ENCODE measurements at regions not wholly inside any gene's neighbourhood (a gene's known extent, or its start where the extent isn't known, plus 50 kb on each side); places are given as distances from the start of the nearest gene placed in this dataset.
"Not testable (repeated sequence)": the region's sequence is repeated elsewhere in the genome, so short reads cannot be mapped to it uniquely, and the experiment has no call there.

DNA sequence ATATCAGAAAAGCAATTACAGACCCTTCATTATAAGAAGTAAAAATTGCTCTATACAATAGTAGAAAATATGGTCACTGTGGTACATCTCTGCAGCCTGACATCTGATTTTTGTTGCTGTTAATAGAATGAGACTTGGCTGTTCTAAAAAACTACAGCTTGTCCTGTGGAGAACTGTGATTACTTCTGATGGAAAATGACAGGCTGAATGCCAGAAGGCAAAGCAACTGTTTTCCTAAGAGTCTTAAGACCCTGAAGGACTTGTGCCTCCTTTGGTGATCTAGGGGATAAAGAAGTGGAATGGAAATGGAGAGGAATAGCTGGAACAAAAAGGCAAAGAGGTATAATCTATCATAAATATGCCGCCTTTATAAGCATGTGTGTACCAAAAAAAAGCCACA, 314.8 kb downstream of the BCHE start:
- Histone ChIP-seq H3K9me3 (no peaks in the 10 kb centered on the region), H3K4me3 (no peak overlapping the region), H3K4me1 (no peaks in the 10 kb centered on the region), H3K27me3 (ENCODE audit: low read depth) (no peaks in the 10 kb centered on the region), H3K36me3 (replicated peaks) (no peaks in the 10 kb centered on the region)
- no peak for DNase-seq (ENCODE audit: low spot score in 2 of 2)
- in situ Hi-C loops (cut with MboI; ENCODE audit: low sequenced_read_pairs) = no loop called here

DNA sequence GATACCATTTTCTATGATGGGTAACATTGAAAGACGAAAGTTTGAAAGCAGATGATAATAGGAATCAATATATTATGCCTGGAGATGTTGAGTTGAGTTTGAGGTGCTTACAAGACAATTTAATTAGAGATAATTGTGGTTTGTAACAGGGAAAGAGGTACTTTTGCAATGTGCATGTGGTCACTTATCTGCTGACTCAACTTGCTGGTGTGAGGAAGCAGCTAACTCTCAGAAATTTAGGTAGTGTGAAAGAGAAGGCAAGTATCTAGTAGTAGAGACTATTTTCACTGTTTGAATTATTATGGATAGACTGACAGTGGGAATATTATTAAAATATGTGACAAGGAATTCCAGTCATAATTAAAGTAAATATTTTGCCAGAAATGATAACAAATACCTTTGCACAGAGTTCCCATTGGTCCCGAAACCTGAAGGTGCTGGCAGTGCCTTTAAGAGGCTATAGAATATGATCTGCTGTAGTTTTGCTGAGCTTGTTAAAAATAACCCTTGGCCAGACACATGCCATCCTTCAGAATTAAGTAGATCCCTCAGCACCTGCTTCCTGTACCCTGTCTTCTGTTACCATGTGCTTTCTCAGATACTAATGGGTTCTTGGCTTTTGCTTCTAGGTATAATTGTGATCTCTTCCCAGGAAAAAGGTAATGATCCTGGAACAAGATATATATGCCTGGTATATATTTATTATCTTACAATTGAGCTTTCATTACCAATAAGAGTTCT, 315.9 kb downstream of the BCHE start:
- no peaks in the 10 kb centered on the region for H3K9me3 ChIP-seq

DNA sequence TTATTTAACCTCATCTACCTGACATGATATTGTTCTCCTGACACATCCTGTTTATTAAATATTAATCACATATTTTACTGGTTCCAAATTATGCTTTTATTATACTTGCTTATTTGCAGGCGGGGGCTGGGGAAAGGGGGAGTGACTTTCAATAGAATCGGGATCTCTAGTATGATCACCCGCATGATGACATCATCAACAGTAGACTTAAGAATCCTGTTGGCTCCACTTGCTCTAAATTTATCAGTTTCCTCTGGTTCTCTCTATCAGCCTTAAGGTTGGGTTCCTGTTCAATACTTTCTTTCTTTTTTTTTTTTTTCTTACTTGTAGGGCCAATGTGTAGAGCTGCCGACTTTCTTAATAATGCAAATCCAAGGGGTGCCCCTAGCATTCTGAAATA, 317.5 kb downstream of the BCHE start:
- H3K36me3 ChIP-seq (replicated peaks) = no peaks in the 10 kb centered on the region
- no peak overlapping the region for H3K4me3 ChIP-seq
- no peaks in the 10 kb centered on the region for H3K4me1 ChIP-seq
- no peaks in the 10 kb centered on the region for H3K27me3 ChIP-seq (ENCODE audit: low read depth)
- no peak for DNase-seq (ENCODE audit: low spot score in 2 of 2)
- H3K9me3 ChIP-seq = no peaks in the 10 kb centered on the region
- in situ Hi-C loops (cut with MboI; ENCODE audit: low sequenced_read_pairs) = no loop called here

More for the DNA sequence above, 315.9 kb downstream of the BCHE start:
- in situ Hi-C loops (cut with MboI; ENCODE audit: low sequenced_read_pairs) = no loop called here
- Histone ChIP-seq H3K4me1 (no peaks in the 10 kb centered on the region), H3K4me3 (no peak overlapping the region), H3K36me3 (replicated peaks) (no peaks in the 10 kb centered on the region), H3K27me3 (ENCODE audit: low read depth) (no peaks in the 10 kb centered on the region)
- DNase-seq (ENCODE audit: low spot score in 2 of 2) = no peak

DNA sequence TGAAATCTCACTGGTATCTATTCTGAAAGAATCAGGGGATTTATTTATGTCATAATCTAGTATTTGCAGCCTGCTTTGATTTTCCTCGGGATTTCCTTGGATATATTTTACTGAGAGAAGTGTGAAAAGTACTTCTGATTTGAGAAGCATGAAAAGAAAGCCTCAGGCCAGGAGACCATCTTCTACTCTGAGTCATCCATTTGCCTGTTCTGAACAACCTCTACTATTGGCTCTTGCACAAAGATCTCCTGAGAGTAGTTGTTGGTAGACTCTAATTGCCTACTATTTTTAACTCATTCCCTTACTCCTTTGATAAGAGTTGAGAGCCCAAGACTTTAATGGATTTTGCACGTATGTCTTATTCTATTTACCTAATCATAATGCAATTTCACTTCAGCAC, 318.9 kb downstream of the BCHE start:
- H3K4me3 ChIP-seq = no peak overlapping the region
- H3K36me3 ChIP-seq (replicated peaks) = no peaks in the 10 kb centered on the region
- no peaks in the 10 kb centered on the region for H3K4me1 ChIP-seq
- no peak for DNase-seq (ENCODE audit: low spot score in 2 of 2)
- no peaks in the 10 kb centered on the region for H3K9me3 ChIP-seq
- H3K27me3 ChIP-seq (ENCODE audit: low read depth) = no peaks in the 10 kb centered on the region
- in situ Hi-C loops (cut with MboI; ENCODE audit: low sequenced_read_pairs) = no loop called here

DNA sequence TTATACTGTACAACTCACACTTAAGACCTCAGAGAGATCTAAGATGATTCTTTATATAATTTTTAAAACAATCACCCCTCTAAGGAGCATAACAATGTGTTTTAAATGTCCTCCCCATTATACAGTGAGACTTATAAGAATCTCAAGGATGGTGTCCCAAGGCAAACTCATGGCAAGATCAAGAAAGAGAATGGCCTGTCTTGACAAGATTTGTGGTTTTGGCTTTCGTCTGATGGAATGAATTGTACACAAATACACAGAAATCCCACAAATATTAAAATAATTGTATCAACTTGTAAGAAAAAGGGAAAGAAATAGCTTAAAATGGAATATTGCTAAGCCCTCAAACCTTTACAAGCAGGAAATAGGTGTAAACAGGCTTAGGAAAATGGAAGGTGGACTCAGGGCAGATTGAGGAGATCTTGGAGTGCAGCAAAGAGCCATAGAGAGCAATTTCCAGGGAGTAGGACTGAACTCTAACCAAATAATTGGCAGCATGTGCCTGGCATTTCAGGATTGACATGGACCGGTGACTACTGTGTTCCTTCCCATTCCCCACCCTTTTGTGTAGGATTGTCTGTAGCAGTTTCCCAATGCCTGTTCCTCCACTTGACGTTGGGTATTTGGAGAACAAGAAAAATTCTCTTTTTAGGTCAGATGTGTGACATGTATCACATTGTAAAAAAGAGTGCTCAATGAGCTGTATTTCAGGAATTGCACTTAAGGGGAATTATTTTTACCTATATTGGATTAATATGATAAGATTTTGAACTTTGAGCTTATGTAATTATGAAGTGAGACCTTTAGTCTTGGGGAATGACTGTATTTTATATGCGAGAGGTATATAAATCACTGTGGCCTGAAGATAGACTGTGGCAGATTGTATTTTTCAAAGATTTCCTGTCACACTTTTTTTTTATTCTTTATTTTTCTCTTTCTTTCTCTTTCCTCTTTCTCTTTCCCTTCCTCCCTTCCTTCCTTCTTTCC, 317.8 kb upstream of the SLITRK3 start:
- H3K4me1 ChIP-seq = no peaks in the 10 kb centered on the region
- no peaks in the 10 kb centered on the region for H3K36me3 ChIP-seq (replicated peaks)
- no peaks in the 10 kb centered on the region for H3K27me3 ChIP-seq (ENCODE audit: low read depth)
- H3K9me3 ChIP-seq = no peaks in the 10 kb centered on the region
- in situ Hi-C loops (cut with MboI; ENCODE audit: low sequenced_read_pairs) = no loop called here
- no peak for DNase-seq (ENCODE audit: low spot score in 2 of 2)
- no peak overlapping the region for H3K4me3 ChIP-seq

DNA sequence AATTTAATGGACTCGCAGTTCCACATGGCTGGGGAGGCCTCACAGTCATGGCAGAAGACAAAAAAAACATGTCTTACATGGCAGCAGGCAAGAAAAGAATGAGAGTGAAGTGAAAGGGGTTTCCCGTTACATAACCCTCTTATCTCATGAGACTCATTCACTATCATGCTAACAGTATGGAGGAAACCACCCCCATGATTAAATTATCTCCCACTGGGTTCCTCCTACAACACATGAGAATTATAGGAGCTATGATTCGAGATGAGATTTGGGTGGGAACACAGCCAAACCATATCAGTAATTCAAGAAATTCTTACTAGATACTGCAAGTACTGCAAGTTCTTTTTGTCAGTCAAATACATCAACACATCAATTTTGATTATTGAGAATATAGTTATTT, 311.4 kb upstream of the SLITRK3 start:
- in situ Hi-C loops (cut with MboI; ENCODE audit: low sequenced_read_pairs) = no loop called here
- no peaks in the 10 kb centered on the region for H3K27me3 ChIP-seq (ENCODE audit: low read depth)
- H3K36me3 ChIP-seq (replicated peaks) = no peaks in the 10 kb centered on the region

DNA sequence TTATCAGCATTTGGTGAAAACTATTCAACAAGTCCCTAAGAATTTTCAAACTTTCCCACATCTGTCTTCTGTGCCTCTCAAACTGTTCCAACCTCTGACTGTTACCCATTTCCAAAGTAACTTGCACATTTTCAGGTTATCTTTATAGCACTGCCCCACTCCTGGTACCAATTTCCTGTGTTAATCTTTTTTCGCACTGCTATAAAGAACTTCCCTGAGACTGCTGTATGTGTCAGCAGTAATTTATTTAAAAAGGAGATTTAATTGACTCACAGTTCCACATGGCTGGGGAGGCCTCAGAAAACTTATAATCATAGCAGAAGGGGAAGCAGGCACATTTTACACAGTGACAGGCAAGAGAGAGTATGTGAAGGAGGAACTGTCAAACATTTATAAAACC, 310.9 kb upstream of the SLITRK3 start:
- Histone ChIP-seq H3K36me3 (replicated peaks) (no peaks in the 10 kb centered on the region), H3K27me3 (ENCODE audit: low read depth) (no peaks in the 10 kb centered on the region), H3K9me3 (no peaks in the 10 kb centered on the region), H3K4me1 (no peaks in the 10 kb centered on the region), H3K4me3 (no peak overlapping the region)
- no peak for DNase-seq (ENCODE audit: low spot score in 2 of 2)
- in situ Hi-C loops (cut with MboI; ENCODE audit: low sequenced_read_pairs) = no loop called here

More for the DNA sequence above, 311.4 kb upstream of the SLITRK3 start:
- no peaks in the 10 kb centered on the region for H3K9me3 ChIP-seq
- no peaks in the 10 kb centered on the region for H3K4me1 ChIP-seq
- no peak for DNase-seq (ENCODE audit: low spot score in 2 of 2)
- no peak overlapping the region for H3K4me3 ChIP-seq

DNA sequence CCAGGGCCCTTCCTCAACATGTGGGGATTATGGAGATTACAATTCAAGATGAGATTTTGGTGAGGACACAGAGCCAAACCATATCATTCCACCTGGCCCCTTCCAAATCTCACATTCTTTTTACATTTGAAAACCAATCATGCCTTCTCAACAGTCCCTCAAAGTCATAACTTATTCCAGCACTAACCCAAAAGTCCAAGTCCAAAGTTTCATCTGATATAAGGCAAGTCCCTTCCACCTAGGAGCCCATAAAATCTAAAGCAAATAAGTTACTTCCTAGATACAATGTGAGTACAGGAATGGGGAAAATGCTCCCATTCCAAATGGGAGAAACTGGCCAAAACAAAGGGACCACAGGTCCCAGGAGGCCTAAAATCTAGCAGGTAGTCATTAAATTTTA, 309.5 kb upstream of the SLITRK3 start:
- no peaks in the 10 kb centered on the region for H3K36me3 ChIP-seq (replicated peaks)
- in situ Hi-C loops (cut with MboI; ENCODE audit: low sequenced_read_pairs) = no loop called here
- no peak for DNase-seq (ENCODE audit: low spot score in 2 of 2)
- H3K4me1 ChIP-seq = no peaks in the 10 kb centered on the region
- H3K27me3 ChIP-seq (ENCODE audit: low read depth) = no peaks in the 10 kb centered on the region
- H3K4me3 ChIP-seq = no peak overlapping the region
- H3K9me3 ChIP-seq = no peaks in the 10 kb centered on the region

DNA sequence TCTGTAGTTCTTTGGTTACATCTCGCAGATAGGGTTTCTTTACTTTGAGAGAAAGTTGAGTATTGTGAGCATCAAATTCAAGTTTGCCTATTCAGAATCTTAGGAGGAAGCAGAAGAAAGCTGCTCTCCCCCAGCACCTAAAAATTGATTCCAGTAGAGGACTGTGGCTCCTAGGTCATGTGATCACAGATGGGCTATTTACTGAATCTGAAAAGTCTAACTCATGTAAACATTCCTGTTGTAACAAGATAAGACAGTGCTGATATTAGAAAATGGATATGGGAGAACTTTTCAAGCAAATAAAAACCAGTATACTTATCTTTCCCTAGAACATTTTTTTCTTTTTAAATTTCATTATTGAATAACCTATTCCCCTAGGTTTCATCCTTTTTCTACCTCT, 308.4 kb upstream of the SLITRK3 start:
- H3K4me3 ChIP-seq = no peak overlapping the region
- in situ Hi-C loops (cut with MboI; ENCODE audit: low sequenced_read_pairs) = no loop called here
- no peaks in the 10 kb centered on the region for H3K4me1 ChIP-seq
- no peaks in the 10 kb centered on the region for H3K9me3 ChIP-seq
- no peaks in the 10 kb centered on the region for H3K36me3 ChIP-seq (replicated peaks)
- H3K27me3 ChIP-seq (ENCODE audit: low read depth) = no peaks in the 10 kb centered on the region
- DNase-seq (ENCODE audit: low spot score in 2 of 2) = no peak

DNA sequence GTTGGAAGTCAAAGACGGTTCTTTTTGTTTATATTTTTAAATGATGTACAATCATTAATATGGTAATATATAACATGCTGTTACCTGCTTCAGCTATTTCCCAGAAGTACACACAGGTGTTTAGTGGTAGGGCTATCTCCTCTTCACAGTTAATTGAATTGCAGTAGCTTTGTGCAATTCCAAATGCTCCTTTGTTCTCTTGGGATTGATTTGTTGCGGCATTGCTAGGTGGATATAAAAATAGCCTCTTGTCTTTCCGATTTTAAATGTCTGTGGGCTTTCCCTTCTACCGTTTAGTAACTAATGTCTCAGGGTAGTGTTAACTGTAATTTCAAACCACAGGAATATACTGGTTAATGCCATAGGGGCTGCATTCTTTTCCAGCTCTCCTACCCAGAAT, 307.6 kb upstream of the SLITRK3 start:
- Histone ChIP-seq H3K27me3 (ENCODE audit: low read depth) (no peaks in the 10 kb centered on the region), H3K4me1 (no peaks in the 10 kb centered on the region), H3K4me3 (no peak overlapping the region), H3K36me3 (replicated peaks) (no peaks in the 10 kb centered on the region), H3K9me3 (no peaks in the 10 kb centered on the region)
- in situ Hi-C loops (cut with MboI; ENCODE audit: low sequenced_read_pairs) = no loop called here
- DNase-seq (ENCODE audit: low spot score in 2 of 2) = no peak

DNA sequence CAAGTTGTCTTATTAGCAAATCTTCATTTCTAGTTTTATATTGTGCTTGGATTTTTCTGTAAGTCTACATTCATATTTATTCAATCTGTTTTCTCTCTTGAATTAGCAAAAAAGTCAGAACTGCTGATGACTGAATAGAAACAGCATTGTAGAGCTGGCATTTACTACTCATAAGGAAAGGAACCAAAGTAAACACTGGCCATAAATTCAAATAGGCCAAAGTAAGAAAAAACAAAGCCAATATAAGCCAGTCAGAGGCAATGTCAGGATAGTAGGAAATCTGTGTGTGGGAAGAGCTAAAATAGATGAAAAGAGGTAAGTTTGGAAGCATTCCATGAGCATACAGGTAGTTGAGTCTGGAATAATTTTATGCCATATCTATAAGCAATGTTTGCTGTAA, 307.2 kb upstream of the SLITRK3 start:
- Histone ChIP-seq H3K4me3 (no peak overlapping the region), H3K27me3 (ENCODE audit: low read depth) (no peaks in the 10 kb centered on the region), H3K4me1 (no peaks in the 10 kb centered on the region), H3K9me3 (no peaks in the 10 kb centered on the region), H3K36me3 (replicated peaks) (no peaks in the 10 kb centered on the region)
- in situ Hi-C loops (cut with MboI; ENCODE audit: low sequenced_read_pairs) = no loop called here
- no peak for DNase-seq (ENCODE audit: low spot score in 2 of 2)

DNA sequence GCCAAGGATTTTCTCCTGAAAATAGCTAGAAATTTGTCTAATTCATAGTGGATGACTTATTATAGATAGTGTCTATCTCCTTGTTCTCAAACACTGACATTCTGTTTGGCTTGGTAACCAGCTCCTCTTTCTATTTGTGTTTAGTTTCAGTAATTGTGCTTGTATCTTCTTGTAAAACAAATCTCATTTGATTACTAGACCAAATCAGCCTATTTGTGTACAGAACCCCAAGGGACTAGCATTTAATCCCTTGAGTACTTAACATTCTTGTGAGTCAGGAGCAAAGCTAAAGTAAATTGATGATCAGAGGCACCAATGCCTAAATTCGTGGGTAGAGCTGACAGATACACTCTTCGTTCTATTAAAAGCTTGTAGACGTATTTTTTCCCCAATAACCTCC, 306.5 kb upstream of the SLITRK3 start:
- Histone ChIP-seq H3K27me3 (ENCODE audit: low read depth) (no peaks in the 10 kb centered on the region), H3K9me3 (no peaks in the 10 kb centered on the region), H3K36me3 (replicated peaks) (no peaks in the 10 kb centered on the region), H3K4me3 (no peak overlapping the region), H3K4me1 (no peaks in the 10 kb centered on the region)
- DNase-seq (ENCODE audit: low spot score in 2 of 2) = no peak
- in situ Hi-C loops (cut with MboI; ENCODE audit: low sequenced_read_pairs) = no loop called here

DNA sequence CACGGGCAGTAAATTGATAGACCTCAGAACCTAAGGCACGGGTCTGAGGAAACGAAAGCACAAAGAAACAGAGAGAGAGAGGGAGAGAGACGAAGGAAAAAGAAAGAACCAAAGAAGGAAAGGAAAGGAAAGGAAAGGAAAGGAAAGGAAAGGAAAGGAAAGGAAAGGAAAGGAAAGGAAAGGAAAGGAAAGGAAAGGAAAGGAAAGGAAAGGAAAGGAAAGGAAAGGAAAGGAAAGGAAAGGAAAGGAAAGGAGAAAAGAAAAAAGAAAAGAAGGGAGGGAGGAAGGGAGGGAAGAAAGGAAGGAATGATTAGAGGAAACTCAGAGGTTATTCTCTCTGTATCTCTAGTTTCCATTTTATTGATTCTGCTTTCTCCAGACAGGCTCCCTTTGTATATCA, 302.6 kb upstream of the SLITRK3 start:
- in situ Hi-C loops (cut with MboI; ENCODE audit: low sequenced_read_pairs); DNase-seq (ENCODE audit: low spot score in 2 of 2); H3K4me1 ChIP-seq; H3K36me3 ChIP-seq (replicated peaks); H3K27me3 ChIP-seq (ENCODE audit: low read depth); H3K9me3 ChIP-seq; H3K4me3 ChIP-seq: not testable (repeated sequence)

DNA sequence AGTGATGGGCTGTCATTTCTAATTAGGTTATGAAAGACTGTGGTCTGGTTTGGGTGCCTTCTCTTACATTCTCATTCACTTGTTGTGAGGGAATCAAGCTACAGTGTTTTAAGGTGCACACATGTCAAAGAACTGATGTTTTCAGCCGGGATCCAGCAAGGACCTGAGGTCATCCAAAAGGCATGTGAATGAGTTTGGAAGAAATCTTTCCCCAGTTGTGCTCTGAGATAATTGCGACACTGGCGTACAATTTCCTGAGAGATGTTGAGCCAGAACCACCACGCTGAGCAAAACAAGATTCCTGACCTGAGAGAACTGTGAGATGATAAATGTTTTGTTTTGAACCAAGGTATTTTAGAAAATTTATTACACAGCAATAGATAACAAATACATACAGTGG, 295.3 kb upstream of the SLITRK3 start:
- Histone ChIP-seq H3K4me3 (no peak overlapping the region), H3K36me3 (replicated peaks) (no peaks in the 10 kb centered on the region), H3K9me3 (no peaks in the 10 kb centered on the region), H3K27me3 (ENCODE audit: low read depth) (no peaks in the 10 kb centered on the region), H3K4me1 (no peaks in the 10 kb centered on the region)
- DNase-seq (ENCODE audit: low spot score in 2 of 2) = no peak
- in situ Hi-C loops (cut with MboI; ENCODE audit: low sequenced_read_pairs) = no loop called here
